ENCODE measurements at regions not wholly inside any gene's neighbourhood (a gene's known extent, or its start where the extent isn't known, plus 50 kb on each side); places are given as distances from the start of the nearest gene placed in this dataset.

DNA sequence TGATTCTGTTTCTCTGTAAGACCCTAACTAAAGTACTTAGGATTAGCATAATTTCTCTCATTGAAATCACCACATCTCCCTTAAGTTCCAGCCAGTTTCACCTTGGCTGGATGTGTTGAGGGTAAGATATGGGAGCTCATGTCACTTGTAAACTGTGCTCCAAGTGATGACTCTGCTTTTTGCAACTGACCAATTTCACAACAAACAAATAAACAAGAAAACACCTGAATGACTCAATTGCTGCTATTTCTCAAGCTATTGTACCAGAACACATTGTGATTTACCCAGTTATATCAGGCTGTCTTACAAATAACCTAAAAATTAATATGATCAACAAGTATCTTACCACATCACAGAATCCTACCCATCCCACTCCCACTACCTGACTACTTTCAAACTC, 379.1 kb upstream of the KIF2A start:
- Histone ChIP-seq H3K9ac (ENCODE audit: low read length) (no peak overlapping the region), H3K36me3 (ENCODE audit: control insufficient read depth, low read depth, low read length) (no peaks in the 10 kb centered on the region), H3K27me3 (ENCODE audit: control insufficient read depth, insufficient read depth, low read length) (no peaks in the 10 kb centered on the region), H3K4me3 (ENCODE audit: low read length) (no peak overlapping the region), H3K27ac (ENCODE audit: low read length) (no peak overlapping the region), H3K9me3 (ENCODE audit: control insufficient read depth, low read depth, low read length) (no peaks in the 10 kb centered on the region), H3K4me1 (ENCODE audit: control insufficient read depth, low read depth, low read length) (peaks cover 10% of the 10 kb centered on the region)

GRCh38 chr5:61931236-61931635, 374.8 kb upstream of the KIF2A start:
- Histone ChIP-seq H3K4me1 (ENCODE audit: control insufficient read depth, low read depth, low read length) (no peaks in the 10 kb centered on the region), H3K27ac (ENCODE audit: low read length) (no peak overlapping the region), H3K27me3 (ENCODE audit: control insufficient read depth, insufficient read depth, low read length) (no peaks in the 10 kb centered on the region), H3K4me3 (ENCODE audit: low read length) (no peak overlapping the region), H3K9me3 (ENCODE audit: control insufficient read depth, low read depth, low read length) (no peaks in the 10 kb centered on the region), H3K36me3 (ENCODE audit: control insufficient read depth, low read depth, low read length) (no peaks in the 10 kb centered on the region), H3K9ac (ENCODE audit: low read length) (no peak overlapping the region)

DNA sequence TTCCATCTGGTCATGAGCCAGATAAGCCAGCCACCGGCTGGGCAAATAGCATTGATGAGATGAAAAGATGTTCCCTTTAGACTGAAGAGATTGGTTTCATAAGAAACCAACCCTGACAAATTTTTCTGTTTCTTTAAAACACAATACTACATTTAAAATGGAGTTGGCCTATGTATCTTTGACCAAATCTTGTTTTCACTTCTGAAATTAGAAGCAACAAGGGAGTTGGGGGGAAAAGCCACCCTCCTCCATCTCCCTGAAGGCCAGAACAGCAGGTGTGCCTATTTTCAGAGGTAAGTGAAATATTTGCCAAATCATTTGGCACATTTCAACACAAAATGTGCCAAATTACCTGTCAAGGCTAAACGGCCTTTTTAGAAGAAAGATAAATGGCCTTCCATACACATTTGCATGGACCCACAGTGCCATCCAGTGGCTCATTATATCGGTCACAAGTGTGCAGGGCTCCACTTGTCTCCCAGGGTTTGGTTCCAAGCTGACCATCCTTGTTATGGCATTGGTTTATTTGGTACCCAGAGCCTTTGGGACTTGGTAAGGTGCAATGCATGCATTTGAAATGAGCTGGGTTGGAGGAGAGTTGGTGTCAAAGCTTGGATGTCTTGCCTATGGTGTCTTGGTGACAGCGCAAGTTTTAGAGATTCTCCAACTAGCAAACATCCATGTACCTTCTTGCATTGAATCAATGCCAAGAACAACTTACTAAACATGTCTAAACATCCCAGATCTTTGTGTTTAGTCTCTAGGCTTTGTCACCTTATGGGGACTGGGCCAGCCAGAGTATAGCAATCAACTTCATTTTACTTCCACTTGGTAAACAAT, 372.0 kb upstream of the KIF2A start:
- H3K36me3 ChIP-seq (ENCODE audit: control insufficient read depth, low read depth, low read length) = no peaks in the 10 kb centered on the region
- H3K9ac ChIP-seq (ENCODE audit: low read length) = no peak overlapping the region
- no peaks in the 10 kb centered on the region for H3K9me3 ChIP-seq (ENCODE audit: control insufficient read depth, low read depth, low read length)
- H3K4me3 ChIP-seq (ENCODE audit: low read length) = no peak overlapping the region
- no peaks in the 10 kb centered on the region for H3K27me3 ChIP-seq (ENCODE audit: control insufficient read depth, insufficient read depth, low read length)
- H3K27ac ChIP-seq (ENCODE audit: low read length) = no peak overlapping the region
- no peaks in the 10 kb centered on the region for H3K4me1 ChIP-seq (ENCODE audit: control insufficient read depth, low read depth, low read length)

DNA sequence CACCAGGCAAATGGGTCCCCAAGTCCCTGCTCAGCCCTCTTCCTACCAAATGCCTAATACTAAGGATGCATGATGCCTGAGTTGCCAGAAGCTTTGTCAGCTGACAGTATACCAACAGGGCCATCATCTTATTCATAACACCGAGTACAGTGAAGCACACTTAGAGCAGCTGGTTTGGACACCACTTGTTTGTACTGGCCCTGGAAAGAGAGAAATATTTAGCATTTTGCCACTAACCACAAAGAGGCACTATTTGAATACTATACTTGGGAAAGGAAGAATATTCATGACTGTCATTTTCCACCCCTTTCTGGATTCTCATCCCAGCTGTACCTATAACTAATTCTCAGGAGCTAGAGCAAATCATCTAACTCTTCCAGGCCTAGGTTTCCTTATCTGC, 364.4 kb upstream of the KIF2A start:
- Histone ChIP-seq H3K27me3 (ENCODE audit: control insufficient read depth, insufficient read depth, low read length) (no peaks in the 10 kb centered on the region), H3K9me3 (ENCODE audit: control insufficient read depth, low read depth, low read length) (no peaks in the 10 kb centered on the region), H3K4me1 (ENCODE audit: control insufficient read depth, low read depth, low read length) (no peaks in the 10 kb centered on the region), H3K36me3 (ENCODE audit: control insufficient read depth, low read depth, low read length) (no peaks in the 10 kb centered on the region), H3K27ac (ENCODE audit: low read length) (no peak overlapping the region), H3K9ac (ENCODE audit: low read length) (no peak overlapping the region), H3K4me3 (ENCODE audit: low read length) (no peak overlapping the region)

GRCh38 chr5:61942462-61943049, 363.4 kb upstream of the KIF2A start:
- no peaks in the 10 kb centered on the region for H3K27me3 ChIP-seq (ENCODE audit: control insufficient read depth, insufficient read depth, low read length)
- H3K36me3 ChIP-seq (ENCODE audit: control insufficient read depth, low read depth, low read length) = no peaks in the 10 kb centered on the region
- no peaks in the 10 kb centered on the region for H3K4me1 ChIP-seq (ENCODE audit: control insufficient read depth, low read depth, low read length)
- H3K9me3 ChIP-seq (ENCODE audit: control insufficient read depth, low read depth, low read length) = no peaks in the 10 kb centered on the region
- H3K27ac ChIP-seq (ENCODE audit: low read length) = no peak overlapping the region
- no peak overlapping the region for H3K4me3 ChIP-seq (ENCODE audit: low read length)
- no peak overlapping the region for H3K9ac ChIP-seq (ENCODE audit: low read length)

DNA sequence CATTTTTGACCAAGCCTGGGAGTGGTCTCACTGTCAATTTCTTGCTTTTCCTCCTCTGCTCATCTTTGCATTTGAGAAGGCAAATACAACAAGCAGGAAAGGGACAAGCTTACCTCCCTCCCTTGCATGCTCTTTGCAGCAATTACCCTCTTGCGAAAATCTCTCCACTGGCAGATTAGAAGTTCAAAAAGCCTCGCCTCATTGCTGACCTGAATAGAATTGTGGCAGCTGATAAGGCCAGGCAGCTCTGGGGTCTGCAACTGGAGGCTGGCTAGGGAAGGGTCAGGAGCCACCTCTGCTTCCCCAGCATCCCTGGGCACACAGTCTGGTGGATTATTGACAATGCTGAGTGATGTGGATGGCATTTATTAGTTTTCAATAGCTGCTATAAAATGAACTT, 362.3 kb upstream of the KIF2A start:
- H3K27me3 ChIP-seq (ENCODE audit: control insufficient read depth, insufficient read depth, low read length) = no peaks in the 10 kb centered on the region
- no peaks in the 10 kb centered on the region for H3K36me3 ChIP-seq (ENCODE audit: control insufficient read depth, low read depth, low read length)
- no peaks in the 10 kb centered on the region for H3K9me3 ChIP-seq (ENCODE audit: control insufficient read depth, low read depth, low read length)
- no peak overlapping the region for H3K9ac ChIP-seq (ENCODE audit: low read length)
- no peak overlapping the region for H3K27ac ChIP-seq (ENCODE audit: low read length)
- no peaks in the 10 kb centered on the region for H3K4me1 ChIP-seq (ENCODE audit: control insufficient read depth, low read depth, low read length)
- no peak overlapping the region for H3K4me3 ChIP-seq (ENCODE audit: low read length)

DNA sequence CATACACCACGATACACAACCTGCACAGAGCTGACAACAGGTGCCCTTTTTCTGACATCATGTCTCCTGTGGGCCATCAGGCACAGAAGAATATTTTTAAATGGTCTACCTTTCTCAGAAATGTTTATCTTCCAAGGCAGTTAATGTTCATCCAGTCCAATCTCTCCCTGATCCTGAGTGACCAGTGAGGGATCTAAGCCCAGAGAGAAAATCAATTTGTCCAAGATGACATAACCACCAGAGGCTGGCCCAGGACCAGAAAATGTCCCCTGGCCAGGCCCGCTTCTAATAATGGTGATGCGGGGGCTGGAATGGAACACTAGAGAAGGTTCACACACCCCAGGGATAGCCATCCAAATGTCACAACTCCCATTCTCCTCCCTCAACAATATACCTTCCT, 357.9 kb upstream of the KIF2A start:
- Histone ChIP-seq H3K4me3 (ENCODE audit: low read length) (no peak overlapping the region), H3K9ac (ENCODE audit: low read length) (no peak overlapping the region), H3K4me1 (ENCODE audit: control insufficient read depth, low read depth, low read length) (no peaks in the 10 kb centered on the region), H3K27me3 (ENCODE audit: control insufficient read depth, insufficient read depth, low read length) (no peaks in the 10 kb centered on the region), H3K9me3 (ENCODE audit: control insufficient read depth, low read depth, low read length) (no peaks in the 10 kb centered on the region), H3K36me3 (ENCODE audit: control insufficient read depth, low read depth, low read length) (no peaks in the 10 kb centered on the region), H3K27ac (ENCODE audit: low read length) (no peak overlapping the region)

DNA sequence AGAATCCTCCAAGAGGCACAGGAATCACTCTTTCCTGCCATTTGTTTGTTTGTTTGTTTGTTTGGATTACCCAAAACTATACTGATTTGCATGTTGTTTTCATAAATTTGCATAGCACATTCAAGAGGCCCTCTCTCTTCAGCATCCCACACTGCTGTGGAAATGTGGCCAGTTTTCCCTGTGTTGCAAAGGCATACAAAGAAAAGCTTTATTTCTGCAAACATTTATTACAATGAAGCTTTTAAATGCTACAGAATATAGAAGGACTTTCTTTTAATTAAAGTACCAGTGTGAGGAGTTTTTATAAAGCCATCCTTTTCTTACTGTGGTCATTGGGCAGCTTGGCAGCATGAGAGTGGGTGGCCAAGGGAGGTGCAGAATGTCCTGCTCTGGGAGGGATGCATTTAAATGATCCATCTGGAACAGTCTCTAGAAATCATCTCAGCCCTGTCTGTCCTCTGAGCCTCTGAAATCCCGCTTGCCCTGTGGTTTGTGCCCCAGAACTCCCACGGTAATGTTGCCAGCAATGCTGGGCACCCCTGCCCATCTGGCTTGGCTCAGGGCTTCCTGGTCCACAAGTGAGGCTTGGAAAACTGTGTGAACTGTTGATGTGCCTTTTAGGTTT, 356.8 kb upstream of the KIF2A start:
- H3K36me3 ChIP-seq (ENCODE audit: control insufficient read depth, low read depth, low read length) = no peaks in the 10 kb centered on the region
- H3K4me1 ChIP-seq (ENCODE audit: control insufficient read depth, low read depth, low read length) = peaks cover 6% of the 10 kb centered on the region
- no peak overlapping the region for H3K9ac ChIP-seq (ENCODE audit: low read length)
- no peaks in the 10 kb centered on the region for H3K27me3 ChIP-seq (ENCODE audit: control insufficient read depth, insufficient read depth, low read length)
- no peaks in the 10 kb centered on the region for H3K9me3 ChIP-seq (ENCODE audit: control insufficient read depth, low read depth, low read length)
- H3K27ac ChIP-seq (ENCODE audit: low read length) = no peak overlapping the region
- no peak overlapping the region for H3K4me3 ChIP-seq (ENCODE audit: low read length)

GRCh38 chr5:61949679-61950435, 356.1 kb upstream of the KIF2A start:
- H3K27me3 ChIP-seq (ENCODE audit: control insufficient read depth, insufficient read depth, low read length) = no peaks in the 10 kb centered on the region

DNA sequence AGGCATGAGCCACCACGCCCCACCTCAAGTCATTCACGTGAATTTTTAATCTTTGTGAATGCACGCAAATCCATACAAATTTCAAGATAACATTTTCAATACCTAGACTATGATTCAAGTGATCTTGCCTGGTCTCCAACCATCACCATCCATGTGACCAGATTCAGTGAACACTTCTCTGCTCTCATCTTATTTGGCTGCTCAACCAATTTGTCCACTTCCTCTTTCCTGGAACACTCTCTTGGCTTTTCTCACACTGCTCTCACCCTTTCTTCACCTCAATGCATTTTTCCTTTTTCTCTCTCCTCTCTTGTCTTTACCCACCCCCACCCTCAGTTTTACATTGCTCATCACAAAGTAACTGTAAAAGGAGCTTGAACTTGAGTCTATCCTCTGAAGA, 354.7 kb upstream of the KIF2A start:
- peaks cover 7% of the 10 kb centered on the region for H3K4me1 ChIP-seq (ENCODE audit: control insufficient read depth, low read depth, low read length)
- H3K27ac ChIP-seq (ENCODE audit: low read length) = no peak overlapping the region
- no peaks in the 10 kb centered on the region for H3K36me3 ChIP-seq (ENCODE audit: control insufficient read depth, low read depth, low read length)
- no peaks in the 10 kb centered on the region for H3K9me3 ChIP-seq (ENCODE audit: control insufficient read depth, low read depth, low read length)
- no peak overlapping the region for H3K9ac ChIP-seq (ENCODE audit: low read length)
- H3K4me3 ChIP-seq (ENCODE audit: low read length) = no peak overlapping the region
- no peaks in the 10 kb centered on the region for H3K27me3 ChIP-seq (ENCODE audit: control insufficient read depth, insufficient read depth, low read length)

More at GRCh38 chr5:61949679-61950435, 356.1 kb upstream of the KIF2A start:
- H3K4me3 ChIP-seq (ENCODE audit: low read length) = no peak overlapping the region
- no peaks in the 10 kb centered on the region for H3K36me3 ChIP-seq (ENCODE audit: control insufficient read depth, low read depth, low read length)
- no peak overlapping the region for H3K27ac ChIP-seq (ENCODE audit: low read length)
- no peak overlapping the region for H3K9ac ChIP-seq (ENCODE audit: low read length)
- no peaks in the 10 kb centered on the region for H3K9me3 ChIP-seq (ENCODE audit: control insufficient read depth, low read depth, low read length)
- peaks cover 7% of the 10 kb centered on the region for H3K4me1 ChIP-seq (ENCODE audit: control insufficient read depth, low read depth, low read length)

GRCh38 chr5:61953913-61954312, 352.1 kb upstream of the KIF2A start:
- Histone ChIP-seq H3K27ac (ENCODE audit: low read length) (no peak overlapping the region), H3K4me3 (ENCODE audit: low read length) (no peak overlapping the region), H3K27me3 (ENCODE audit: control insufficient read depth, insufficient read depth, low read length) (no peaks in the 10 kb centered on the region), H3K36me3 (ENCODE audit: control insufficient read depth, low read depth, low read length) (no peaks in the 10 kb centered on the region), H3K9ac (ENCODE audit: low read length) (no peak overlapping the region), H3K4me1 (ENCODE audit: control insufficient read depth, low read depth, low read length) (peaks cover 7% of the 10 kb centered on the region), H3K9me3 (ENCODE audit: control insufficient read depth, low read depth, low read length) (no peaks in the 10 kb centered on the region)
